ENCODE measurements at regions not wholly inside any gene's neighbourhood (a gene's known extent, or its start where the extent isn't known, plus 50 kb on each side); places are given as distances from the start of the nearest gene placed in this dataset.

- TF ChIP-seq POLR2AphosphoS5 (IDR thresholded peaks at IDR 0.05; ENCODE audit: insufficient read depth, low read depth, low read length) (no peak), FOS (IDR thresholded peaks at IDR 0.05; ENCODE audit: borderline replicate concordance, insufficient read depth, low read length) (no peak)
- intact Hi-C loops (cut with micrococcal nuclease): no loop called here
- peaks cover 3% of the 10 kb centered on the region for H3K4me1 ChIP-seq (ENCODE audit: control insufficient read depth, extremely low read depth, insufficient read depth, low read length)
- dilution Hi-C loops (cut with MboI; ENCODE audit: extremely low pct_ligation_motif_present, low sequenced_read_pairs): no loop called here
- no peak overlapping the region for H3K27ac ChIP-seq (ENCODE audit: insufficient read depth, low read depth, low read length)
- POLR2A ChIA-PET: no interaction called here
- H3K9me1 ChIP-seq (replicated peaks; ENCODE audit: control insufficient read depth, extremely low read depth, insufficient read depth, low read length): no peaks in the 10 kb centered on the region
- DNase-seq (ENCODE audit: low read depth, low spot score) (no peak), FAIRE-seq (no peak)
- no peak overlapping the region for H3K9ac ChIP-seq (replicated peaks; ENCODE audit: extremely low read depth, insufficient read depth, low read length)
- no peaks in the 10 kb centered on the region for H3K36me3 ChIP-seq (ENCODE audit: control insufficient read depth in 2 of 2, extremely low read depth in 1 of 2, insufficient read depth in 2 of 2, low read length in 2 of 2)
- H3K4me3 ChIP-seq (replicated peaks in 1 of 3; ENCODE audit: insufficient read depth in 1 of 3, low read depth in 1 of 3, low read length in 3 of 3): no peak overlapping the region
- no peak overlapping the region for H2AFZ ChIP-seq (ENCODE audit: low read depth, low read length)
- CTCF ChIA-PET: no interaction called here
- no peaks in the 10 kb centered on the region for H3K9me3 ChIP-seq (replicated peaks; ENCODE audit: control insufficient read depth, insufficient read depth, low read length)
- BruUV-seq (replicated peaks): no TSS peak
- no peaks in the 10 kb centered on the region for H3K79me2 ChIP-seq (ENCODE audit: control insufficient read depth, insufficient read depth, low read length)
- peaks cover 0 to 2% of the 10 kb centered on the region in 2 experiments for H3K27me3 ChIP-seq (ENCODE audit: control insufficient read depth in 2 of 2, insufficient read depth in 2 of 2, low read length in 2 of 2)
- H4K20me1 ChIP-seq (replicated peaks; ENCODE audit: control insufficient read depth, extremely low read depth, insufficient read depth, low read length): no peaks in the 10 kb centered on the region
- no peak overlapping the region for H3K4me2 ChIP-seq (ENCODE audit: insufficient read depth, low read length)
Measured at GRCh38 chr4:138961129-138961528, 54.5 kb upstream of the NOCT start.

- dilution Hi-C loops (cut with MboI; ENCODE audit: extremely low pct_ligation_motif_present, low sequenced_read_pairs): no loop called here
- Histone ChIP-seq H4K20me1 (replicated peaks; ENCODE audit: control insufficient read depth, extremely low read depth, insufficient read depth, low read length) (no peaks in the 10 kb centered on the region), H3K4me3 (replicated peaks in 1 of 3; ENCODE audit: insufficient read depth in 1 of 3, low read depth in 1 of 3, low read length in 3 of 3) (no peak overlapping the region), H3K79me2 (ENCODE audit: control insufficient read depth, insufficient read depth, low read length) (no peaks in the 10 kb centered on the region), H3K4me2 (ENCODE audit: insufficient read depth, low read length) (no peak overlapping the region), H3K9me1 (replicated peaks; ENCODE audit: control insufficient read depth, extremely low read depth, insufficient read depth, low read length) (no peaks in the 10 kb centered on the region), H3K9me3 (replicated peaks; ENCODE audit: control insufficient read depth, insufficient read depth, low read length) (no peaks in the 10 kb centered on the region), H3K9ac (replicated peaks; ENCODE audit: extremely low read depth, insufficient read depth, low read length) (no peak overlapping the region), H3K27me3 (ENCODE audit: control insufficient read depth in 2 of 2, insufficient read depth in 2 of 2, low read length in 2 of 2) (peaks cover 0 to 2% of the 10 kb centered on the region in 2 experiments), H2AFZ (ENCODE audit: low read depth, low read length) (no peak overlapping the region), H3K36me3 (ENCODE audit: control insufficient read depth in 2 of 2, extremely low read depth in 1 of 2, insufficient read depth in 2 of 2, low read length in 2 of 2) (no peaks in the 10 kb centered on the region), H3K4me1 (ENCODE audit: control insufficient read depth, extremely low read depth, insufficient read depth, low read length) (peaks cover 3% of the 10 kb centered on the region), H3K27ac (ENCODE audit: insufficient read depth, low read depth, low read length) (no peak overlapping the region)
- POLR2A ChIA-PET: no interaction called here
- BruUV-seq (replicated peaks): no TSS peak
- TF ChIP-seq FOS (IDR thresholded peaks at IDR 0.05; ENCODE audit: borderline replicate concordance, insufficient read depth, low read length) (no peak), POLR2A (IDR thresholded peaks at IDR 0.05; ENCODE audit: low read depth, low read length) (no peak), CTCF (IDR thresholded peaks at IDR 0.05; ENCODE audit: extremely low read depth in 1 of 2, insufficient read depth in 1 of 2, low read depth in 1 of 2, low read length in 2 of 2) (no peak), EZH2 (IDR thresholded peaks at IDR 0.05; ENCODE audit: borderline replicate concordance, low read depth, low read length, severe bottlenecking) (no peak), MYC (IDR thresholded peaks at IDR 0.05; ENCODE audit: low read depth, low read length) (no peak), MAX (IDR thresholded peaks at IDR 0.05; ENCODE audit: insufficient read depth, insufficient read length) (no peak), JUN (IDR thresholded peaks at IDR 0.05; ENCODE audit: borderline replicate concordance, insufficient read depth, insufficient read length, low read depth) (no peak), POLR2AphosphoS5 (IDR thresholded peaks at IDR 0.05; ENCODE audit: insufficient read depth, low read depth, low read length) (no peak), GATA2 (IDR thresholded peaks at IDR 0.05; ENCODE audit: insufficient read depth, insufficient read length, low read depth, low read length) (no peak)
- FAIRE-seq (no peak), DNase-seq (ENCODE audit: low read depth, low spot score) (no peak)
- CTCF ChIA-PET: interaction anchor here (0.6 kb wide), 1 partner anchor 12 kb away, joined by 3 read pairs; no protein-coding TSS in a partner anchor
- intact Hi-C loops (cut with micrococcal nuclease): no loop called here
Measured at GRCh38 chr4:138960175-138960710, 55.3 kb upstream of the NOCT start.
